Activated CD4-positive, CD25-positive, alpha-beta regulatory T cell treated with anti-CD3 and anti-CD28 coated beads, Interleukin-2, amount 50 U/mL, for 16 hours (primary cell): ENCODE measurements at regions not wholly inside any gene's neighbourhood (a gene's known extent, or its start where the extent isn't known, plus 50 kb on each side); places are given as distances from the start of the nearest gene placed in this dataset.
"Not testable (repeated sequence)": the region's sequence is repeated elsewhere in the genome, so short reads cannot be mapped to it uniquely, and the experiment has no call there.

ENCODE experiments used
- DNase-seq: peaks from one replicate; pipeline ENCODE4 v3.0.0-alpha.2; 2020; ENCODE audit warnings: low read depth, low spot score

DNA sequence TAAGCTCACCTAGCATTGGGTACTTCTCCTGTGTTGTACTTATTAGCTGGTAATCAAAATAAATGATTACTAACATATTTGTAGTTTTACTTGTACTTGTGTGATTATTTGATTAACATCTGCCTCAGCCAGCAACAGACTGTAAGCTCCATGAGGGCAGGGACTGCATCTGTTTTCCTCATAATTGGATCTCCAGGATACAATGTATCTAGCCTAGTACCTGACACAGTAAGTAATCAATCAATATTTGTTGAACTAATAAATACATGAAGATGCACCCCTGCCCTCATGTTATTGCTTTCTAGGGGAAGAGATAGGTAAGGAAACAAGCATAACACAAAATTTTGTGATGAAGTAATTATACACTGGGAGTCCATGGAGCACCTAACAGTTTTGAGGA is 101.5 kb downstream of the TENT5C start:
- DNase-seq: no peak

DNA sequence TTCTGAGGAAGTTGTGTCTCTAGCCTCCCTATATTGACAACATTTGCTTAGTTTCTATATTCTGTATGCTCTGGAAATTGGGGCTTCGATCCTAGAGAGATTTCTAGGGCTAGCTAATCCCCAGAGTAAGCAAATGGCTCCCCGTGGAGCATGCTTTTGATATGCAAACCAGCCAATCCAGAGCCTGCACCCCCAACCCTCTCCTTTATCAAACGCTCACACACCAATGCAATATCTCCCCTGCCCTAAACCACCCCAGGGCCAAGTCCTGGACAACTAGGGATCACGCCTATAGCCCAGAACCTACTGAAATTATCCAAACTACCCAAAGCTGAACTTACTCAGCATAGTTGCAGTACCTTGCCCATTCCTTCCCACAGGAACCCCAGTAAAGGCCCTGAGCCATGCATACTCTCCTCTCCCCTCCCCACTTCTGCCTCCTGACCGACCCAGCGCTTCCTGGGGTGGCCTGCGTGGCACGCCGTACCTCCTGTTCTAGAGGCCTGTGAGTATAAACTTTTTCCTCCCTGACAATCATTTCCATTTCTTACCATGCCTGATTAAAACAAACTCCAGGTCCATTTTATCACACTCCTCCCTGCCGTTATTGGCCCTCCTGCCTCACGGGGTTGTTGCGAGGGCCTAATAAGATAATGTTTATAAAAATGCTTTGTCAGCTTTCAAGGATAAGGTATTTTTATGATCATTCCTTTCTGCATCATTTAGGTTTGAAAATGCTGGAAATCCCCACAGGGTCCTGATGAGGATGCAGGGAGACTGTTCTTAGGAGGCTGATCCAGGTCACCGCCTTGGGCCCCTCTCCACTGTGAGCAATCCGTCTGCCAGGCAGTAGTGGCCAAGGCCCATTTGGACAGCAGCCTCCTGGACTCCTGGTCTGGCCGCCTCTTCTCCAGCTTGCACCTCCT is 102.7 kb downstream of the TENT5C start:
- no peak for DNase-seq

DNA sequence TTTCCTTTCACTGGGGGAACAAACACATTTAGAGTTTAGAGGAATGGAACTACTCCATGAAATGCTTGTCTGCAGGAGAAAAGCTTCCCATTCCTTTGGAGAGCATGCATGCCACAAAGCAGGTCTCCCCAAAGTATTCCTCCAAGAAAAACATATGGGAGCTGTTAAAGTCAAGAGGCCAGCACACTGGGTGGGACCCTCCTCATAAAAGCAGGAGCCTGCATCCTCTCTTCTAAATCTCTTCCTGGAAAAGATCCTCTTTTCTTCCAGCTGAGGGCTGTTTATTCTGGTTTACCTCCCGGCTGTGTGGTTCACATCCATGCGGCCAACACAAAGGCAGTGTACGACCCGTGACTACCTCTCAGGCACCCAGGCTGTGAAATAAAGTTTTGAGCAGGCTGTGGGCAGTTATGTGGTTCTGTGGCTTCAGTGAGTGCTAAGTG is 103.4 kb downstream of the TENT5C start:
- DNase-seq: no peak

DNA sequence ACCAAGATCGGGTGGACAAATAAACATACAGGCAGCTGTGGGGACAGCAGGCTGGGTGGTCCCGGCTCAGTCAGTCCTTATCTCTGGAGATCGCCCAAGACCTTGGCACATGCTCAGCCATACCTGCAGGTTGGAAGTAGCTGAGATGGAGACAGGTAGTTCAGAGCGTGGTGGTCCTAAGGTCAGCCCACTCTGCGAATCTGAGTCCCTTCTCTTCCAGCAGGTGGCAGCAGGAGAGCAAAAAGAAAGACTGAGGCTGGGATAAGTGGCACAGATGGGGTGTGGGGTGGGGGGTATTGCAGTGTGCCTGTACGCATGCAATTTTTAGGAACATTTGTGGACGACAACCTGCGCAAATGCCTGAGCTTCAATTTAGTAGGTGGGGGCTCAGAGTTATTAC is 104.9 kb downstream of the TENT5C start:
- DNase-seq: no peak

DNA sequence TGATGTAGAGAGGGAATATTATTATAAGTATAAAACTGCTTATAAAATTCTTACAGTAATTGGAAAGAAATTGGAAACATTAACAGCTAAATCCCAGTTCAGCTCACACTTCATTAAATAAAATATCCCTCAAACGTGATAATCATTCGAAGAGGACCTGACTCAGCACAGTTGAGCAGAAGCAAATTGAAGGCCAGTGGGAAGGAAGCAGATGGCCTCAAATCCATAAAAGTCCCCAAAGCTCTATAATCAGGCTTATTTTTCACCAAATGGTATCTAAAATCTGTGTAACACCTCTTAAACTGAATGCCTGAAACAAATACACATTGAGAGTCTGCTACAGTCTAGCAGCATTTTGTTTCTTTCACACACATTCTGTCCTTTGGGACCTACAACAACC is 106.8 kb downstream of the TENT5C start:
- no peak for DNase-seq

DNA sequence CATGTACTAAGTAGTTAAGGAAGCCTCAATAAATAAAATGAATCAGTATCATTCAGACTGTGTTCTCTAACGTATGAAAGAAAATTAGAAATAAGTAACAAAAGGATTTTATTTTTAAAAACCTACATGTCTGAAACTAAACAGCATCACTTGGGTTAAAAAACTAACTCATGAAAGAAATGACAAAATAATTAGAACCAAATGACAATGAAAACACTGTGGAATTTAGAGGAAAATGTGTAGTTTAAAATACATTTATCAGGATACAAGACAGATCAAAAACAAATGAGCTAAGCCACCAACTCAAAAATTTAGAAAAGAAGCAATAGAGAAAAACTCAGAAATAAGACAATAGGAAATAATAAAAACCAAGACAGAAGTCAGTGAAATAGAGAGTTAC is 108.7 kb downstream of the TENT5C start:
- no peak for DNase-seq

DNA sequence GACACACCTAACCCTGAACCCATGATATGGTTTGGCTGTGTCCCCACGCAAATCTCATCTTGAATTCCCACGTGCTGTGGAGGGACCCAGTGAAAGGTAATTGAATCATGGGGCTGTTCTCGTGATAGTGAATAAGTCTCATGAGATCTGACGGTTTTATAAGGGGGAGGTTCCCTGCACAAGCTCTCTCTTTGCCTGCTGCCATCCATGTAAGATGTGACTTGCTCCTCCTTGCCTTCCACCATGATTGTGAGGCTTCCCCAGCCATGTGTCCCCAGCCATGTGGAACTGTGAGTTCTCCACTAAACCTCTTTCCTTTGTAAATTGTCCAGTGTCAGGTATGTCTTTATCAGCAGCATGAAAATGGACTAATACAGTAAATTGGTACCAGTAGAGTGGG is 110.2 kb downstream of the TENT5C start:
- DNase-seq: not testable (repeated sequence)

DNA sequence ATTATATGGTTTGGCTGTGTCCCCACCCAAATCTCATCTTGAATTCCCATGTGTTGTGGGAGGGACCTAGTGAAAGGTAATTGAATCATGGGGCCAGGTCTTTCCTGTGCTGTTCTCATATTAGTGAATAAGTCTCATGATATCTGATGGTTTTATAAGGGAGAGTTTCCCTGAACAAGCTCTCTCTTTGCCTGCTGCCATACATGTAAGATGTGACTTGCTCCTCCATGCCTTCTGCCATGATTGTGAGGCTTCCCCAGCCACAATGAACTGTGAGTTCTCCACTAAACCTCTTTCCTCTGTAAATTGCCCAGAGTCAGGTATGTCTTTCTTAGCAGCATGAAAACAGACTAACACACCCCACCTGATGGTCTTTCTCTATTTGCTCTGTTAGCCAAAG is 112.1 kb downstream of the TENT5C start:
- DNase-seq: not testable (repeated sequence)

DNA sequence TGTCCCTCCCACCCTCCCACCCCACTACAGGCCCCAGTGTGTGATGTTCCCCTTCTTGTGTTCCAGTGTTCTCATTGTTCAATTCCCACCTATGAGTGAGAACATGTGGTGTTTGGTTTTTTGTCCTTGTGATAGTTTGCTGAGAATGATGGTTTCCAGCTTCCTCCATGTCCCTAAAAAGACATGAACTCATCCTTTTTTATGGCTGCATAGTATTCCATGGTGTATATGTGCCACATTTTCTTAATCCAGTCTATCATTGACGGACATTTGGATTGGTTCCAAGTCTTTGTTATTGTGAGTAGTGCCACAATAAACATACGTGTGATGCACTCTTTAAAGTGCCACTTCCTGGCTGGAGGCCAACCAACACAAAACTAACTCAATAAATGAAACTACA is 112.7 kb downstream of the TENT5C start:
- DNase-seq: not testable (repeated sequence)

DNA sequence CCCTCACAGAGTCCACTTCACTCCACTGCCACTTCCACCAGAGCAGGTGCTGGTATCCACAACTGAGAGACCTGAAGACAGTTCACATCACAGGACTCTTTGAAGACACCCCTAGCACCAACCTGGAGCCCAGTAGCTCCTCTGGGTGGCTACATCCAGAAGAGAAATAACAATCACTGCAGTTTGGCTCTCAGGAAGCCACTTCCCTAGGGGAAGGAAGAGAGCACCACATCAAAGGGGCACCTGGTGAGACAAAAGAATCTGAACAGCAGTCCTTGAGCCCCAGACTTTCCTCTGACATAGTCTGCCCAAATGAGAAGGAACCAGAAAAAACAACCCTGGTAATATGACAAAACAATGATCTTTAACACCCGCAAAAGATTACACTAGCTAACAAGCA is 113.2 kb downstream of the TENT5C start:
- no peak for DNase-seq

DNA sequence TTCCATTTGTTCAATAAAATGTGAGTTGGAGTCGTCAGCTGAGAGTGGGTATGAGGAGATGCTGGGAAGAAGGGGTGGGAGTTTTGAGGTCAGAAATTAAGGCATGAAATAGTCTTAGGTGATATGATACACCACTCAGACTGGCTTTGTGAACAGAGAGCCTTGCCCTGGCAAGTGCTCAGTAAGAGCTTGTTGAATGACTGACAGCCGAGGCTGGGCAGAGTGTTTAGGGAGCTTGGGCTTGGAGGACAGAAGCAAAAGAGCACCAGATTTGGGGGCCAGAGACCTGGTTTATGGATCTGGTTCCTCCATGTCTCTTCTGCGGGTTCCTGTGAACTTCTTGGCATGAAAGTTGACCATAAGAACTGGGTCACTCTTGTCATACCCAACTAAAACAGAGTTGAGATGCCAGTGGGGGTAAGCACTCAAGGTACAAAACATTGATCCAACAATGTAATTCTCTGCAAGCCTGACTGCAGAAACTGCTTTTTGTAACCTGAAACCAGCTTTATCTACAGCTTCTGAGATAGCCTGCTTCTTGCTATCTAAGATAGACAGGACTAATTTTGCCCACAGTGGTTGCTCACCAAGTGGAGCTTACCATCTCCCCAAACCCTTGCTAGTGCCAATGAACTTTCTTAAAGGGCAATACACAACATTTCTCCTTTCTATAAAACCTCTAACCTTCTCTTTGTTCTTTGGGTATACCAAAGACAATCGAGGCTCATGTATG is 126.4 kb downstream of the TENT5C start:
- no peak for DNase-seq

DNA sequence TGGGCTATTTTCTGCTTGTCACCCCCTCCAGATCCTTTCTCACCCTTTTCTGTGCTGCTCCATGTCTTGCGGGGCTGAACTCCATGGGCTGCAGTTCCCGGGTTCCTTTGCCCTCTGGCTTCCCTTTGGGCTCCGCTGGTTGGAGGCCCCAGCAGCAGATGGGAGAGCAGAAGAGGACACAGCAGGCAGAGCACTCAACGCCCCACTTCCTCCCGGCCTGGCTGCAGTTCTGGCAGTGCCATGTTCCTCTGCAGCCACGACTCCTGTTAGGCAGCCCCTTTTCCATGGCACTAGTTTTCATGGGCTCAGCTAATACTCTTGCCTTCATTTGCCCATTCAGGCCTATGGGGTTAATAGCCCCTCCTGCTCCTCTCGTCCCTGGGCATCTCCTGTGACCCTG is 127.1 kb downstream of the TENT5C start:
- no peak for DNase-seq

DNA sequence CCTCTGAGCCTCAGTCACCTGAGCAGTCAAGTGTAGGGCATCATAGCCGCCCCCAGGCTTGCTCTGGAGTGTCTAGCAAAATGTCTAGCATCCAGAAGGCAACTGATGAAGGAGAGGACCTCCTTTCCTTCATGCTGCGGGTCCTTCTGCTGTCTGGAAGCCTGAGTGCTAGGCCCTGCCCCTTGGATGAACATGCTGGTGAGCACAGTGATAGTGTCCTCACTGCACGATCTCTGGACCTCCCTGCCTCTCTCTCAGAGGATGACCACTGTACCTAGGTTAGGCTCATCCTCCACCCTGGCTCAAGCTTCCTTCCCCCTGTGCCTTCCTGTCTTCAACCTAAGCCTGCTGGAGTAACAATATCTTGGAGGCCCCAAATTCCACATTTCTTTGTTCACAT is 128.6 kb downstream of the TENT5C start:
- DNase-seq: no peak

DNA sequence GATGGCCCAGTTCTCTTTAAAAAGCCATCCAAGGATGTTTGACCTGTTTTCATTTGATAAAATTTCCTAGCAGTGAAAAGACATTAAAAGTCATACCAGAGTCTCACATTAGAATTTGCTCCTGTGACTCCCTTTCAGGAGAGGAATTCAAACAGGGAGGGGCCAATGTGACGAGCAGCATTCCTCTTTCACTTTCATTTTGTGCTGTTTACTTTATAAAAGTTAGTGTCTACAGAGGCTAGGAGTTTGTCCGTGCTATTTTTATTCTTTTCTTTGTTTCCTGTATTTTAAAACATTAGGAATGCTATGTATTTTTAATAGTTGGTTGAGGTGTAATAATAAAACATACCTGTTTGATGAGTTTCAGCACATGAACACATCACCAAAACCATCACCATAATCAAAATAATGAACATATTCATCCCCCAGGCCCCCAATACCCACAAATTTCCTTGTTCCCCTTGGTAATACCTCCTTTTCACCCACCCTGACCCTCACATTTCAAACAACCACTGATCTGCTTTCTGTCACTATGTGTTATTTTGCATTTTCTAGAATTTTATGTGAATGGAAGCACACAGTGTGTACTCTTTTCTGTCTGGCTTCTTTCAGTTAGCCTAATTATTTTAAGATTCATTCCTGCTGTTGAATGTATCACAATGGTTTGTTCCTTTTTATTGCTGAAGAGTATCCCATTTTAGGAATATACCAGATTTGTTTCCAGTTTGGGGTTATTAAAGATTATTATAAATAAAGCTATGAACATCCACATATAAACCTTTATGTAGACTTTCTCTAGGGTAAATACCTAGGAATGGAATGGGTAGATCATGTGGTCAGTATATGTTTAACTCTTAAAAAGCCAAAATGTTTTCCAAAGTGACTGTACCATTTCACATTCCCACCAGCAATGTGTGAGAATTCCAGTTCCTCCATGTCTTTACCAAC is 129.5 kb downstream of the TENT5C start:
- DNase-seq: no peak

DNA sequence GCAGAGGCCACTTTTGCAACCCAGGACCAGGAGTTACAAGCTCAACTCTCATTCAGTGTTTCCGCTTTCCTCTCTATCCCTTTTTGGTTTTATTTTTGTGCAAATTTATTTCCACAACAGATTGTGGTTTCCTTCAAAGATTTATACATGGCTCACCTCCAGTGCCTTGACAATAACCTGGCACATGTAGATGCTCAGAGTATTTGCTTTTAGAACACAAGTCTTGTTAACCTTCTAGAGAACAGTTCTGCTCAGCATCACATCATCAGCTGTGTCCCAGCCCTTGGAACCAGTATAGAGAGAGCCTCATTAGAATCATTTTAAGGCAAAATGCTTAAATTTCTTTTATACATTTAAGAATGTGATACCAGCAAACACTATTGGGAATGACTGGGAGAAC is 133.7 kb downstream of the TENT5C start:
- no peak for DNase-seq

DNA sequence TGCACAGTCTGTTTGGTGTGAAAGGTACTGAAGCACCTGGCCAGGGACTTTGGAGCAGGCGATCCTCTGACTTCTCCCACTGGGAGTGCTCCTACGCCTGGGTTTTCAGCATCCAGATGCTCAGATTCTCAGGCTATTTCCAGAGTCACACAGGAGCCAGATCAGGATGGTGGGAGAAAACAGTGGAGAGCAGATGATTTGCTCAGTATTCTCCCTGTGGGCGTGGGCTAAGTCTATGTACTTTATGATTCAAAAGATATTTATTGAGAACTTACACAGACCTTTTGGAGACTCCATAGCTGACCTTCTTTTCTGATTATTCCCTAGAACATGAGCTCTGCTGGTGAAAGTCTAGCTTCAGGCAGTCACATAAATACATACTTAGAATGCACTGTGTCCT is 134.6 kb downstream of the TENT5C start:
- no peak for DNase-seq

DNA sequence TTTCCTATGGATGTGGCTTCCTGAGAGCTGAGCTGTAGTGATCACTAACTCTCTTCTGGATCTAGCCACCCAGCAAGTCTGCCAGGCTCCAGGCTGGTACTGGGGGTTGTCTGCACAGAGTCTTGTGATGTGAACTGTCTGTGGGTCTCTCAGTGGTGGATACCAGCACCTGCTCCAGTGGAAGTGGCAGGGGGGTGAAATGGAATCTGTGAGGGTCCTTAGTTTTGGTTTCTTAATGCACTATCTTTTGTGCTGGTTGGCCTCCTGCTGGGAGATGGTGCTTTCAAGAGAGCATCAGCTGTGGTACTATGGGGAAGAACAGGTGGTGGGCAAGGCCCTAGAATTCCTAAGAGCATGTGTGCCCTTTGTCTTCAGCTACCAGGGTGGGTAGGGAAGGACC is 140.7 kb downstream of the TENT5C start:
- DNase-seq: not testable (repeated sequence)

DNA sequence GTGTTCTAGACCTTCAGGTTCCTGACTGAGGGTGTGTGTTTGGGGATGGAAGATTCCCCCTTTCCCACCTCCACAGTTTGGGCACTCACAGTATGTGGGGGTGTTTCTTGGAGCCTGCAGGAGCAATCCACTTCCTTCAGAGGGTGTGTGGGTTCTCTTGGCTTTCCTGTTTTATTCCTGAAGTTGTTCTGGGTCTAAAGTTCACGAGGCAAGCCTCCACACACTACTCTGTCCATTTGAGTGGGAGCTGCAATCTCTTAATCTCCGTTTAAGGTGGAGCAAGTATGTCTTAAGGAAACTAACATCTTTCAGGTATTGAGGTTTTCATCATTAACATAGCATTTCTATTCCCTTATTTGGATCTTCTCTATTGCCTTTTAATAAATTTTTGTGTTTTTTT is 141.8 kb downstream of the TENT5C start:
- DNase-seq: no peak

DNA sequence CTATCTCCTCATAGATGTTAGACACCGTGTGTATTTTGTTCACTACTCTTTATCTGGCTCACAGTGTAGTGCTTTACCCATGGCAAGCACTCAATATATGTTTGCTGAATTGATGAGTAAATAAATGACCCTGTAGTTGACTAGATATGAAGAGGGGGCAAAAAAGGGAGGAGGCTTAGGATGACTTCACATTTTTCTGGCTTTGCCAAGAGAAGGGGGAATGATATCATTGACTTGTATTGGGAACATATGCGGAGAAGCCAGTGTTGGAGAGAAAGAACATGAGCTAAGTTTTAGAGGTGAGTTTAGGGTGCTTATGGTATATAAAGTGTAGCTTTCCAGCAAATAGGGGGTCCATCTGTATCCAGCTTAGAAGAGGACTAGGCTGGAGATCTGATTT is 145.5 kb downstream of the TENT5C start:
- no peak for DNase-seq

DNA sequence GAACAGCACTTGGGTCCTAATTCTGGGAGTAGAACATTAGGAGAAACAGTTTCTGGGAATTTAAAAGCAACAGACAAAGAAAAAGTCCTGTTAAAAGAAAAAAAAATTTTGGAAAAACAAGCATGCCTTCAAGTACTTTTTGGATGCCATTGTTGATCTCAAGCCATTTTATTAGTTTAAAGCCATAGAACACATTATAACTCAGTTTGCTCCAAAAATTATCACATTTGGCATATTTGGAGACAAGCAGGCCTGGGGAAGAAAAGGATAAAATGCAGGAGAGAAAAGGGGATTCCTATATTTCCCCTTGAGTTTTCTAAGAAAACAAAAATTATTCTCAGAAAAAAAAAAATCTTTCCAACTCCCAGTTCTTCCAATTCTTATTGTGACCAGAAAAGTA is 146.8 kb downstream of the TENT5C start:
- DNase-seq: no peak

DNA sequence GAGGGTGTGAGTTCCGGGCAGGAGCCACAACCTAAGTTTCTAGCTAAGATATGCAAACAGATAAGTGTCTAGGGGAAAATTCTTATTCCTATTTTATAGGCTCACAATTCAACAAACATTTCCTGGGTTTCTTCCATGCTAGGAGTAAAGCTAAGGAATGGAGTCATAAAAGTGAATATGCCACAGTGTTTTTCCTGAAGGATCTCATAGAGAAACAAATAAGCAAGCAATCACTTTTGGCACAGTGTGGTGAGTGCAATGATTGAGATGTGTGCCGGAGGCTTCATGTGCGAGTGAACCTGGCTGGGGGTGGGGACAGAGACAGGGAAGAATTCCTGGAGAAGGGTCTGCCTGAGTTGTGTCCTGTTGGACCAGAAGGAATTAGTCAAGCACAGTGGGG is 147.4 kb downstream of the TENT5C start:
- DNase-seq: no peak

DNA sequence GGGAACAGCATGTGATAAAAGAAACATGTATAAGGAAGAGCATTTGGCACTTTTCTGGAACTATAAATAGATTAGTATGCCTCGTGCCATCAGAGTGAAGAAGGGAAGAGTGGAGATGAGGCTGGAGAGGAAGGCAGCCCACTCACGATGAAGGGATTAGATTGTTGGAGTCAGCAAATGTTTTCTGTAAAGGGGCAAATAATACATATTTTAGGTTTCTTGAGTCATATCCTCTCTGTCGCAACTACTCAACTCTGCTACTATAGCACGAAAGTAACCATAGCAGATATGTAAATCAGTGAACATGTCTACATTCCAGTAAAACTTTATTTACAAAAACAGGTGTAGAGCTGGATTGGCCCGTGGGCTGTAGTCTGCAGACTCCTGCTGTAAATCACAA is 147.8 kb downstream of the TENT5C start:
- no peak for DNase-seq
